Astrocyte of the cerebellum (primary cell): ENCODE measurements at regions not wholly inside any gene's neighbourhood (a gene's known extent, or its start where the extent isn't known, plus 50 kb on each side); places are given as distances from the start of the nearest gene placed in this dataset.

ENCODE experiments used
- DNase-seq: peaks from one replicate; pipeline ENCODE4 v3.0.0-alpha.2; 2011; ENCODE audit warnings: low read depth
- H3K4me3 ChIP-seq: 2 replicates; pipeline ENCODE4 v1.5.1; 2011; ENCODE audit warnings: mild to moderate bottlenecking, low read depth, low read length, moderate library complexity
- in situ Hi-C: cut with HindIII; loops from 2 replicates; pipeline ENCODE4 v1.10.0; 2017; ENCODE audit warnings: low sequenced_read_pairs
- TF ChIP-seq, protein P1 (sequence below): IDR thresholded peaks from 2 replicates; pipeline ENCODE4 v1.5.1; 2012; ENCODE audit warnings: low read length, low read depth, moderate library complexity, mild to moderate bottlenecking; ENCODE audit errors: missing control alignments

DNA sequence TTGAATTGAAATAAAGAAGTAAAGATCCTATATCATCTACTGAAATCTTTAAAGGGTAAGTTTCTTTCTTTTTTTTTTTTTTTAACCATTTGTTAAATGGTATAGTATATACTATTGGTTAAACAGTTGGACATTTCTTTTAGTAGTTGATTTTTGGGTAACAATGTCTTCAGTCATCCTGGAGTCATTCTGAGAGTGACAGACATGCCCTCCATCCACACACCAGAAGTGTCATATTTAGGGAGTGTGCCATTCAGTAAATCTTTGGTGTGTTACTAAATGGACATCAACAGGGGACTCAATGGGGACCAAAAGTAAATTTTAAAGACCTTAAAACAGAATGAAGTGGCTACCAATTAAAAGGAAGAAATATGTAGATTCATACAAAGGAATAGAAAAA is 50.8 kb upstream of the SLC39A10 start:
- in situ Hi-C loops: no loop called here
- TF ChIP-seq, protein P1, sequence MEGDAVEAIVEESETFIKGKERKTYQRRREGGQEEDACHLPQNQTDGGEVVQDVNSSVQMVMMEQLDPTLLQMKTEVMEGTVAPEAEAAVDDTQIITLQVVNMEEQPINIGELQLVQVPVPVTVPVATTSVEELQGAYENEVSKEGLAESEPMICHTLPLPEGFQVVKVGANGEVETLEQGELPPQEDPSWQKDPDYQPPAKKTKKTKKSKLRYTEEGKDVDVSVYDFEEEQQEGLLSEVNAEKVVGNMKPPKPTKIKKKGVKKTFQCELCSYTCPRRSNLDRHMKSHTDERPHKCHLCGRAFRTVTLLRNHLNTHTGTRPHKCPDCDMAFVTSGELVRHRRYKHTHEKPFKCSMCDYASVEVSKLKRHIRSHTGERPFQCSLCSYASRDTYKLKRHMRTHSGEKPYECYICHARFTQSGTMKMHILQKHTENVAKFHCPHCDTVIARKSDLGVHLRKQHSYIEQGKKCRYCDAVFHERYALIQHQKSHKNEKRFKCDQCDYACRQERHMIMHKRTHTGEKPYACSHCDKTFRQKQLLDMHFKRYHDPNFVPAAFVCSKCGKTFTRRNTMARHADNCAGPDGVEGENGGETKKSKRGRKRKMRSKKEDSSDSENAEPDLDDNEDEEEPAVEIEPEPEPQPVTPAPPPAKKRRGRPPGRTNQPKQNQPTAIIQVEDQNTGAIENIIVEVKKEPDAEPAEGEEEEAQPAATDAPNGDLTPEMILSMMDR: no peak
- DNase-seq: no peak
- no peak overlapping the region for H3K4me3 ChIP-seq

DNA sequence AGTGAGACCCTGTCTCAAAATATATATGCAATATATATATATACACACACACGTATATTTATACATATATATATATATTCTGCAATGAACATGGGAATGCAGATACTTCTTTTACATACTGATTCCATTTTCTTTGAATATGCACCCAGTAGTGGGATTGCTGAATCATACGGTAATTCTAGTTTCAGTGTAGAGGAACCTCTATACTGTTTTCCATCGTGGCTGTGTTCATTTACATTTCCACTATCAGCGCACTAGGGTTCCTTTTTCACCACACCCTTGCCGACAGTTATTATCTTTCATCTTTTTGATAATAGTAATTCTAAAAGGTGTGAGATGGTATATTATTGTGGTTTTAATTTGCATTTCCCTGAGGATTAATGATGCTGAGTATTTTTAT is 52.3 kb upstream of the SLC39A10 start:
- in situ Hi-C loops: no loop called here
- DNase-seq: no peak
- no peak overlapping the region for H3K4me3 ChIP-seq
- TF ChIP-seq, protein P1: no peak

DNA sequence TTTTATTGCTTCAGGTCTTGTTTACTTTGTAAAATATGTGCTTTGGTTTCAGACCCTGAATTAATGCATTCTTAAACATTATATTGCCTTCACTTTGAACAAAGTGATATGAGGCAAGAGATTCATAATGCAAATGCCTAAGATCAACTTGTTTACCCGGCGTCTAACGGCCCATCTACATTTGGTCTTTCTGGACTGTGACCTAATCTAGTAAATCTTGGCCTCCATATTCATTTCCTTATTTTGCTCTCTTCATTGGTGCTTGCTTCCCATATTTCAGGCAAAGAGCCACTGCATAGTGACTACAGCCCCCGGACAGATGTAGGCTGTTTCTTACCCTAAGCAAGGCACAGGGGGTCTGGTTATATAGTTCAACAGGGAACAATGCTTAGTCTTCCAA is 53.0 kb upstream of the SLC39A10 start:
- in situ Hi-C loops: no loop called here
- TF ChIP-seq, protein P1: no peak
- no peak for DNase-seq
- no peak overlapping the region for H3K4me3 ChIP-seq

DNA sequence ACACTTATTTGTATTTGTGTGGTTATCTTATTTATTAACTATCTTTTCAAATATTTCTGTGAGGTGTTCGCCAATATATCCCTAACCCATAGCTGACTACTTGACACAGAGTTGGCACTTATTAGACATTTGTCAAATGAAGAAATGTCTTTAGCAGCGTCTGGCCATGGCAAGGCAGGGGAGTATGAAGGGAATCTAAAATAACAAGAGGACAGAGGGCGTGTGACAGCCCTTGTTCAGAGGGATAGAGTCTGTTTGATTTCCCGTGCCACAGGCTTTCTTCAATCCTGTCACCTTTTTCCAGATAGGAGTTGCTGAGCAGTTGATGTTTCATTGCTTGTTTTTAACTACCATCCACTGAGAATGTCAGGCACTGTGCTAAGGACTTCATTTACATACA is 53.6 kb upstream of the SLC39A10 start:
- no peak overlapping the region for H3K4me3 ChIP-seq
- no peak for DNase-seq
- TF ChIP-seq, protein P1: no peak
- in situ Hi-C loops: no loop called here

DNA sequence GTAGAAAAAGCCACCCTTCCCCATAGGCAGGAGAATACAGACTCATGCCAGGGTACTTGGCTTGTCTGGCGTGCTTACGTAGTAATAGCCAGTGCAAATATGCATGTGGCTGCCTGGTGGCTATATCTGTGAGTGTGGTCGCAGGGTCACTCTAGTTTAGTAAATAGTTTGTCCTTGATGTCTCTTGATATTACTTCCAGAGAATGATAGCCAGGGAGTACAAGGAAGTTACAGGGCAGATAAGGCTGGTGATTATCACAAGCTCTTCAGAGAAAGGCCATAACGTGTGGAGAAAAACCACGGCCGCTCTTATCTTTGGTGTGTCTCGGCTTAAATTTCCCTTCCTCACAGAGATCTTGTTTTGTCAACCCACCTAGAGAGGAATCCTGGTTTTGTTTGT is 54.3 kb upstream of the SLC39A10 start:
- TF ChIP-seq, protein P1: no peak
- H3K4me3 ChIP-seq: no peak overlapping the region
- DNase-seq: no peak
- in situ Hi-C loops: no loop called here

DNA sequence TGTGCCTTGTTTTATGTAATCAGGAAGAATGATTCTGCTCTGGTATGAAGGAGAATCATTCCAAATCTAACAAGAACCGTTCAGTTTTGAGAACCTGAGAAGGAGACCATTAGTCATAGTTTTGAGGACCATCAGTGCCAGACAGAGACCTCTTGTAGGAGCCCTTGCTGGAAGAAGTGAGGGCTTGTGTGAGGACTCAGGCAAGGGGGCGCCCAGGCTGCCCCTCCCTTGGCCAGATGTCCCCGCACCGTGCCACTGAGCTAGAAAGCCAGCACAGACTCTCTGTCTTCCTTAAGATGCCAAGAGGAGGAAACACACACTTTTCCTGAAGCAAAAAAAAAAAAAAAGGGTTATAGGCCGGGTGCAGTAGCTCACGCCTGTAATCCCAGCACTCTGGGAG is 55.7 kb upstream of the SLC39A10 start:
- in situ Hi-C loops: no loop called here
- DNase-seq: no peak
- H3K4me3 ChIP-seq: no peak overlapping the region
- TF ChIP-seq, protein P1: no peak

DNA sequence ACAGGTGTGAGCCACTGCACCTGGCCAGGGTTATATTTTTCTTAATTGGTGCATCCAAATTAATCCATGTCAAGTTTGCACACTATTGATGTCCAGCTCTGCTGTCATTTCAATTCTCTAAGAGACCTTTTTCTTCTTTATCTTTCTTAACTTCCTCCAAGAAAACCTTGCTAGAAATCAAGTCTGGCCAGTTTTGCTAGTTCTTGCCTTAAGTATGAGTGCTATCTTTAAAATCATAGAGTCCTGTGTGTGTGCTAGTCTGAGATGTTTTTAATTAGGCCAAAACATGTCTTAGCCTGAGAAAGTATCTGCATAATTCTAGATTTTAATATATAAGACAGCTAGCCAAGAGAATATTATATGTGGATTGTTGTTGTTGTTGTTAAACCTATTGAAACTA is 56.2 kb upstream of the SLC39A10 start:
- no peak for DNase-seq
- H3K4me3 ChIP-seq: no peak overlapping the region
- in situ Hi-C loops: no loop called here
- TF ChIP-seq, protein P1: no peak
